ENCODE measurements at regions not wholly inside any gene's neighbourhood (a gene's known extent, or its start where the extent isn't known, plus 50 kb on each side); places are given as distances from the start of the nearest gene placed in this dataset.

DNA sequence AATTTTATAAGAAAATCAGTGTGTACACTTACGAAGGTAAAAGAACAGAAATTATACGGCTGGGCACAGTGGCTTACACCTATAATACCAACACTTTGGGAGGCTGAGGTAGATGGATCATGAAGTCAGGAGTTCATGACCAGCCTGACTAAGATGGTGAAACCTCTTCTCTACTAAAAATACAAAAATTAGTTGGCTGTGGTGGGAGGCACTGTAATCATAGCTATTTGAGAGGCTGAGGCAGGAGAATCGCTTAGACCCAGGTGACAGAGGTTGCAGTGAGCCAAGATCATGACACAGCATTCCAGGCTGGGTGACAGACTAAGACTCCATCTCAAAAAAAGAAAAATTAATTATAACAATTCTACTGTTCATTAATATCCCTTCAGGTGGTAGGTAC, 151.9 kb downstream of the ZNF737 start:
- TF ChIP-seq, protein P1, sequence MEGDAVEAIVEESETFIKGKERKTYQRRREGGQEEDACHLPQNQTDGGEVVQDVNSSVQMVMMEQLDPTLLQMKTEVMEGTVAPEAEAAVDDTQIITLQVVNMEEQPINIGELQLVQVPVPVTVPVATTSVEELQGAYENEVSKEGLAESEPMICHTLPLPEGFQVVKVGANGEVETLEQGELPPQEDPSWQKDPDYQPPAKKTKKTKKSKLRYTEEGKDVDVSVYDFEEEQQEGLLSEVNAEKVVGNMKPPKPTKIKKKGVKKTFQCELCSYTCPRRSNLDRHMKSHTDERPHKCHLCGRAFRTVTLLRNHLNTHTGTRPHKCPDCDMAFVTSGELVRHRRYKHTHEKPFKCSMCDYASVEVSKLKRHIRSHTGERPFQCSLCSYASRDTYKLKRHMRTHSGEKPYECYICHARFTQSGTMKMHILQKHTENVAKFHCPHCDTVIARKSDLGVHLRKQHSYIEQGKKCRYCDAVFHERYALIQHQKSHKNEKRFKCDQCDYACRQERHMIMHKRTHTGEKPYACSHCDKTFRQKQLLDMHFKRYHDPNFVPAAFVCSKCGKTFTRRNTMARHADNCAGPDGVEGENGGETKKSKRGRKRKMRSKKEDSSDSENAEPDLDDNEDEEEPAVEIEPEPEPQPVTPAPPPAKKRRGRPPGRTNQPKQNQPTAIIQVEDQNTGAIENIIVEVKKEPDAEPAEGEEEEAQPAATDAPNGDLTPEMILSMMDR (IDR thresholded peaks at IDR 0.05; ENCODE audit: insufficient read depth, low read length) = no peak
- TF ChIP-seq, protein P2, sequence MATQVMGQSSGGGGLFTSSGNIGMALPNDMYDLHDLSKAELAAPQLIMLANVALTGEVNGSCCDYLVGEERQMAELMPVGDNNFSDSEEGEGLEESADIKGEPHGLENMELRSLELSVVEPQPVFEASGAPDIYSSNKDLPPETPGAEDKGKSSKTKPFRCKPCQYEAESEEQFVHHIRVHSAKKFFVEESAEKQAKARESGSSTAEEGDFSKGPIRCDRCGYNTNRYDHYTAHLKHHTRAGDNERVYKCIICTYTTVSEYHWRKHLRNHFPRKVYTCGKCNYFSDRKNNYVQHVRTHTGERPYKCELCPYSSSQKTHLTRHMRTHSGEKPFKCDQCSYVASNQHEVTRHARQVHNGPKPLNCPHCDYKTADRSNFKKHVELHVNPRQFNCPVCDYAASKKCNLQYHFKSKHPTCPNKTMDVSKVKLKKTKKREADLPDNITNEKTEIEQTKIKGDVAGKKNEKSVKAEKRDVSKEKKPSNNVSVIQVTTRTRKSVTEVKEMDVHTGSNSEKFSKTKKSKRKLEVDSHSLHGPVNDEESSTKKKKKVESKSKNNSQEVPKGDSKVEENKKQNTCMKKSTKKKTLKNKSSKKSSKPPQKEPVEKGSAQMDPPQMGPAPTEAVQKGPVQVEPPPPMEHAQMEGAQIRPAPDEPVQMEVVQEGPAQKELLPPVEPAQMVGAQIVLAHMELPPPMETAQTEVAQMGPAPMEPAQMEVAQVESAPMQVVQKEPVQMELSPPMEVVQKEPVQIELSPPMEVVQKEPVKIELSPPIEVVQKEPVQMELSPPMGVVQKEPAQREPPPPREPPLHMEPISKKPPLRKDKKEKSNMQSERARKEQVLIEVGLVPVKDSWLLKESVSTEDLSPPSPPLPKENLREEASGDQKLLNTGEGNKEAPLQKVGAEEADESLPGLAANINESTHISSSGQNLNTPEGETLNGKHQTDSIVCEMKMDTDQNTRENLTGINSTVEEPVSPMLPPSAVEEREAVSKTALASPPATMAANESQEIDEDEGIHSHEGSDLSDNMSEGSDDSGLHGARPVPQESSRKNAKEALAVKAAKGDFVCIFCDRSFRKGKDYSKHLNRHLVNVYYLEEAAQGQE (IDR thresholded peaks at IDR 0.05; ENCODE audit: insufficient replicate concordance, low read depth) = no peak
- TF ChIP-seq POLR2AphosphoS5 (IDR thresholded peaks at IDR 0.05; ENCODE audit: low read depth) (no peak), GABPA (IDR thresholded peaks at IDR 0.05; ENCODE audit: low read depth) (no peak), SPI1 (IDR thresholded peaks at IDR 0.05; ENCODE audit: borderline replicate concordance, low read depth) (no peak)

Measured in HL-60 (cell line).